ENCODE measurements at regions not wholly inside any gene's neighbourhood (a gene's known extent, or its start where the extent isn't known, plus 50 kb on each side); places are given as distances from the start of the nearest gene placed in this dataset.
A peak's percentile ranks its signal among the peaks of the same experiment; 100 is the strongest.

DNA sequence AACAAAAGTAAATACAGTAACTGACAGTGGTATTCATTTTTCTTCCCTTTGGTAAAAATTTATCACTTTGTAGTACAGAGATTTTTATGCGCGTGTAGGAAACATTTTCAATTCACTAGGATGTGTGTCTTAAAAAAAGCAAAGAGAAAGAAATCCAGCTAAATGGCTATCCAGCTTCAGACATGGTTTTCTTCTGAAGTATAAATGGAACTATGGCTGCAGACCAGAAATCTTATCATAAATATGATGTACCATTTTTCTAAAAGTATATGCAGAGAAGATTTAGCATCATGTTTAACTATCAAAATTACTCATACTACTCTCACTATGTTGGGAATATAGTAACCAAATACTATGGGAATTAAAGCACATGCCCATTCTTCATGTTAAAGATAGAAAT lies 328.4 kb upstream of the SMIM30 start:
- DNase-seq: no peak

DNA sequence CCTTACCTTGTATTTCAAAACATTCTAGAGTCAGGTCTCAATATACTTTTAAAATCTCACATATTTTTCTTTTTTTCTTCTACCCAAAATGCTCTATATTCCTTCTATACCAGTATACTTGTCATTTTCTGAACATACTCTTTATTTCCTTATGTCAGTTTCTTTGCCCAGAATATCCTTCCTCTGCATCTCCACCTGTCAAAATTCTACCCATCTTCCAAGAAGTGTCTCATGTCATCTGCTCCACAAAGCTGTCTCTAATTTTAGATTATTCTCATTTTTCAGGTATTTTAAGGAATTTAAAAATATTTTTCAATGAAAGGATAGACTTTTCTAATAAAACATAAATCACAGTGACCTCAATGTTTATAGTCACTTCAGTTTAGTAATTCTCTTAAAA lies 328.0 kb upstream of the SMIM30 start:
- no peak for DNase-seq

DNA sequence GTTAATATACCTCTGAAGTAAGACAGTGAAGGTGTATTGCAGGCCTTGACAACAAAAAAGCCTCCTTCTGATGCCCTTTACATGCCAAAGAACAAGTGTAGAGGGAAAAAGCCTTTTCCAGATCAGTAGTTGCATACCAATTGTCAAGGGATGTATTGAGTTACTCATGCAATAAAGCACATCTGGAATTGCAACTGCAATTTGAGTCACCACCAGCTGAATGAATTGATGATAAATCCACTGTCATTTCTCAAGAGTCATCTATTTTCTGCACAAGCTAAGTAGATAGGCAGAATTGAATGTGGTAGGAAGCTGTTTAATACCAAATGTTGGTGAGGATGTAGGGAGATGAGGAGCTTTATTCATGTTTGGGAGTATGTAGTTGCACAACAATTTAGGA lies 325.9 kb upstream of the SMIM30 start:
- DNase-seq: no peak

GRCh38 chr7:113440173-113440572 lies 321.8 kb upstream of the SMIM30 start:
- DNase-seq: no peak

- no peak for DNase-seq
Observed at GRCh38 chr7:113431406-113431805, 313.1 kb upstream of the SMIM30 start.

DNA sequence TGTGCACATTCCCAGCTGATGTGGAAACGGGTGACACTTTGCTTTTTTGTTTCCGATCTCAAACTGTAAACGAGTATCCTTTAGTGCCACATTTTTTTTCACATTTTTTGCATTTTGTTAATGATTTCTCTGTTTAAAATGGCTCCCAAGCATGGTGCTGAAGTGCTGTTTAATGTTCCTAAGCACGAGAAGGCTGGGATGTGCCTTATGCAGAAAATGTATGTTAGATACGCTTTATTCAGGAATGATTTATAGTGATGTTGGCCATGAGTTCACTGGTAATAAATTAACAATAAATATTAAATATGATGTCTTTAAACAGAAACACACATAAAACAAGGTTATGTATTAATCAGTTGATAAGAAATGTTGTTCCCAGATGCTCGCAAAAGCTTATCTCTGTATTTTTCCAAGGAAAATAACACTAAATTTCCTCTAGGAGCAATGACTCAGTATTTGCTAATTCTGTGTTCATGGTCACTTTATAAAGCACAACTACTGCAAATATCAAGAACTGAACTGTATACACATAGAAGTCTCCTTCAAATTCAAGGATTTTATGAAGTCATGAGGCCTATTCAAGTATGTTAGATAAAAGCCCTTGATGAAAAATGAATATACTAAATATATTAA lies 305.9 kb upstream of the SMIM30 start:
- no peak for DNase-seq

DNA sequence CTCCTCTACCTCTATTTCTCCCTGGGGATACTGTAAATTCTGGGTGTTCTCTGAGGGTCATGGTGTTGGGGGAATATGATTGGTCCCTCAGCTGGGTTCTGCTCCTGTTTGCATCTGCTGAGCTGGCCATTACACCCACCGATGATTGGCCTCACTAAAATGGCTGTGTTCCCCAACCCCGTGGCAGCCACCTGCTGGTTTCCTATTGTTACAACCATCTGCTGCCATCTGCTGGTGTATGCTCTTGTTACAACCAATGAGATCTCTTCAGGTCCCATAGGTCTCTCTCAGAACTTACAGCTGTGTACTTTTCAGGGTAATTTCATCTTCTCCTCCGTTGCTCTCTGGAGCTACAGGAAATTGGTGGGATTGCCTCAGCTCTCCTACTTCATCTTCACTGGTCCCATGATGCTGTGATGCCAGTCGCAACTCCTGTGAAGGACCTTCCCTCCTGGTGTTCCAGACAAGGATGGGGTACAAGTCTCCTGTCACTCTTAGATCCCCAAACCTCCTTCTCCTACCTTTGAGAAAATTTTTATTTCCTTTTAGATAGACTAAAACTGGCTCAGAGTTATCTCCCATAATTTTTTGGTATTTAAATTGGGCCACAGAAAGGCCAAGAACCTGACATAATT lies 303.5 kb upstream of the SMIM30 start:
- peak; percentile 67 to 72 for DNase-seq

GRCh38 chr7:113414401-113415035 lies 296.2 kb upstream of the SMIM30 start:
- DNase-seq: no peak

DNA sequence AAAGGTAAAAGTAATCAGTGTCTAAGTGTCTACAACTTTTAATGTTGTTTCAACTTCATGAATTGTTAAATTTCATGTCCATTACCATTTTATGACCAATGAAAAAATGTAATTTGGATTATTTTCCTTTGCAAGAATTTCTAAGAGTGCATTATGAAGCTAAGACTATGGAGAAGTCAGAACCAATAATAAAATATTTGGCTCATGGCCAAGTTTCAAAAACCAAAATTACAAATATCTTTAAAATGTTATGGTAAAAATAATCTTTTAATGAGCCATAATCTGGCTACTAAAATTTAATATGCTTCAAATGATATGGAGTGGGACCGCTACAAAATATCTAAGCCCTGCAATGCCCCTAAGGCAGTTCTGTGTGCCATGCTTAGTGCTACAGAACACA lies 294.1 kb upstream of the SMIM30 start:
- no peak for DNase-seq

GRCh38 chr7:113410796-113411195 lies 292.4 kb upstream of the SMIM30 start:
- DNase-seq: no peak

GRCh38 chr7:113408999-113409398 lies 290.6 kb upstream of the SMIM30 start:
- no peak for DNase-seq

GRCh38 chr7:113405296-113406056 lies 287.1 kb upstream of the SMIM30 start:
- DNase-seq: no peak

DNA sequence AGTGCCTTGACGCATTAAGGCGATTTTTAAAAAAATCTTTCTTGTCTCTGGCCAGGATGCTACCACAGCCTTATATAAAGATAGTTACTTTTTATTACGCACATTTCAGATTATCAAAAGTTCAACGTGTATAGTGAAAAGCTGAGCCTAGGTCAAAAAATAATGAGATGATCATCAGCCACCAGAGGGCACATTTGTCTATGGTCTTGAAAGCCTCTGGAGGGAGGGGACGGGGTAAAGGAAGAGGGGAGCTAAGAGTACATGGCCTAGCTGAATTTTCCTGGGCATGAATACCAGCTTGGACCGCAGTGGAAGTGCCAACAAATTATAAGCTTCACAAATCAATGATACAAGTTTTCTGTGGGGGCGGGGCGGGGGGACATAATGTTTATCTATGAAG lies 285.9 kb upstream of the SMIM30 start:
- no peak for DNase-seq

- DNase-seq: no peak
Observed at GRCh38 chr7:113402482-113402881, 284.1 kb upstream of the SMIM30 start.

DNA sequence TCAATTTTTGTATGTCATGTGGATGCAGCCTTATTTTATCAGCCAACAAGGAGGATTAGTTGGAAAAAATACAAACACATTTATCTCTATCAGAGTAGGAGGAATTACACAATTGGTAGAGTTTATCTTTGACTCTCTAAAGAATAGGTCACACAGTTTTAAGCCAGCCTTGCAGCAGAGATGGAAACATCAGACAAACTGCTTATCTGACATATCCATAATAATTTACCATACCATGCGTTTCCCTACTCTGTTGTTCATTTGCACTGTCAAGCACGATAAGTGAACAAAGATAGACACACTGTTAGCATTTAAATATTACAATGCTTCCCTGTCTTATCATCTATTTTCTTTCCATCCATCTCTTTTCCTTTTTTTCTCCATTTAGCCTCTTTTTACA lies 283.7 kb upstream of the SMIM30 start:
- no peak for DNase-seq

GRCh38 chr7:113394856-113395255 lies 276.5 kb upstream of the SMIM30 start:
- no peak for DNase-seq

DNA sequence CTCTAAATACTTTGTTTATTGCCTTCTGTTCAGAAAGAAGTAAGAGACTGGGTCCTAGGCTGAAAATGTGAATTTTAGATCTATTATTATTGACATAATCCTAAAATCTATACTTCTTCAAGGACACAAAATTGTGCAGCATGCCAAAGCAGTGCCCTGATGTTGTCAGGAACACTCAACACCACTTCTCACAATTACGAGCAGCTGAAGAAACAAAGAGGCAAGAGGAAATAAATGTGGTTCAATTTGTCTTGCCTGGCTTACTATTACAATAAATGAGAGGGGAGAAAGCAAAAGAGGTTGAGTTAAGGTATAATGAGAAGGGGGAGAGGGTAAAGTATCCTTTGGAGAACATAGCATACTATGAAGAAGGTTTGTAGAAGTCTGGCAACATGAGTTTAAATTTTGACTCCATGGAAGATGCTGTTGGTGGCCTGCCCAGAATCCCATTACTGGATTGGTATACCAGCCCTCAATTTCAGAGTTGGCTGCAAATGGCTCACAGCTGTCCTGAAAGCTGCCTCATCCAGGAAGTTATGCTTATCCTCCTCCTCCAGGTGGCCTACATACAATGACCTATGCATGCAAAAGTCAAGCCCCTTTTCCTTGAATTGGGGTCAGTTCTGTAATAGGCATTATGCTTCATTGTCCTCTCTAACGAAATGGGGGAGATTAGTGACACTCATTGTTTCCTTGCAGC lies 274.6 kb upstream of the SMIM30 start:
- no peak for DNase-seq

DNA sequence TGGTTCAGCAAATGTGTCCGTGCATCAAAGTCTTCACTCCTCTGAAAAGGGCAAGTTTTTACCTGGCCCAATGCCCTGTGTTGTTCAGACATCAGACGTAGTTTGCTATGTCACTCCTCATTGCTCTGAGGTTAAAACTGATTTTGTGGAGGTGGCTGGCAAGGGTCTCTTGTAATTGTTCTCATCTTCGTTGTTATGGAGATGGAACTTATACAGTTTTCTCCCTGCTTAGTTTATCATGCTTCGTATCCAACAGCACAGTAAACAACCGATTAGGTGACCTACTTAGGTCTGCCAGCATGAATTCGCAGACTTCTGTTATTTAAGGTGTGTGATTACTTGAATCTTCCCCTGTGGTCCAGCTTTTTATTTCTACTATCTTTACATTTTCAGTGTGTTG lies 274.1 kb upstream of the SMIM30 start:
- DNase-seq: no peak

- no peak for DNase-seq
Observed at GRCh38 chr7:113389112-113389646, 270.8 kb upstream of the SMIM30 start.

- DNase-seq: no peak
Observed at GRCh38 chr7:113383638-113384037, 265.3 kb upstream of the SMIM30 start.

DNA sequence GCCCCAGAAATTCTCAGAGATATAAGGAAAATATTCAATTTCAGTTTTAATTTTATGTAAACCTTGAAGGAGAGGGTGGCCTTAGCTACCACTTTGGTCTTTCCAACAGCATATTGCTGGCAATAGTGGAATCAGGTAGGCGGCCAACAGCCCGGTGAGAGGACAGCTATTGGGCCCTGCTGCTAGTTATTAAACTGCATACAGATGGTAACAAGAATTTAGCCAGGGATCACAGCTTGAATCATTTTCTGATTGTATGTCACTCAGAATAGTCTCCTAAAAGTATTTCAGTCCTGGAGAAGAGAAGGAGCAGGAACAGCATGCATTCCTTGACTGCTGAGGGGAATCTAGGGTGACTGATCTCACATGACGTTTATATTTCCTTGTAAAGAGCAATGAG lies 261.4 kb upstream of the SMIM30 start:
- DNase-seq: no peak

DNA sequence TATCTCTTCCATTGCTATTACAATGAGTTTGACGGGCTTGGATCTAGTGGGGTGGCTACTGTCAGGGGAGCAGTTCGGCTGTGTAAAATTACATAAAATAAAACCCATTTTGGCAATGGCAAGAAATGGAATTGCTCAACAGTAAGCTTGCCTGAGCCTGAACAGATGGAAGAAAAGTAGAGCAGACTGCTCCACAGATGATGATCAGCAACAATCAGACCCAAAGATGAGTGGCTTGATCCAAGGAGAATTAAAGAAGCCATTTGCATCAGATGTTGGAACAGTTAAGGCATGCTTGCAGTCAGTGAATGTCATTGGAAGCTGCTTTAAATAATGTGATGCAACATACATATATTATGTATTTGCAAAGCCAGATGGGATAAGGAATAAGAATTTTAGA lies 256.6 kb upstream of the SMIM30 start:
- DNase-seq: no peak

DNA sequence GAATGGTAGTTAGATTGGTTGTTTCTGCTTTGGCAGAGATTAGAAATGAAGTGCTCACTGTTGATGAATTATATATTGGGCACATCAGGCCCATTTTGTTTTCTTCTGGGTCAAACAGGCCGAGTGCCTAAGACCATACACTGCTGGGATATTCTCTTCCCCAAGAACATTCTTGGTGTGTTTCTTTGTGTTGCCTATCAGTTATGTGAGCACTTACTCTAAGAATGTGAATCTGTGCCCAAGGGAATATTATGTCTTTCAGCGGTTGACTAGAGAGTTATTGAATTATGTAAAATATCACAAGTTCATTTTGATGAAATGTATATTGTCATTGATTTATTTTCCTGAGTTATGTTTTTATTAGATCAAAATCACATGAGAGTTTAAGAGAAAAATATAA lies 255.5 kb upstream of the SMIM30 start:
- DNase-seq: no peak

Data from activated CD4-positive, alpha-beta T cell treated with anti-CD3 and anti-CD28 coated beads for 4 hours (primary cell).